WERI-Rb-1 (cell line): ENCODE measurements at regions not wholly inside any gene's neighbourhood (a gene's known extent, or its start where the extent isn't known, plus 50 kb on each side); places are given as distances from the start of the nearest gene placed in this dataset.

Source experiments
- DNase-seq: peaks from one replicate; pipeline ENCODE4 v3.0.0-alpha.2; 2020
- H3K27ac ChIP-seq: fragments of 250-450 bp; sonication (Bioruptor Pico); 2 replicates; pipeline ENCODE4 v1.5.1; 2020; ENCODE audit warnings: mild to moderate bottlenecking, moderate library complexity
- H3K27me3 ChIP-seq: fragments of 250-450 bp; sonication (Bioruptor Pico); 2 replicates; pipeline ENCODE4 v1.5.1; 2021; ENCODE audit warnings: mild to moderate bottlenecking, low read depth, moderate library complexity; ENCODE audit not compliant: insufficient read depth, severe bottlenecking
- H3K36me3 ChIP-seq: fragments of 250-450 bp; sonication (Bioruptor Pico); 2 replicates; pipeline ENCODE4 v1.5.1; 2020; ENCODE audit warnings: mild to moderate bottlenecking, moderate library complexity
- H3K4me3 ChIP-seq: 2 replicates; pipeline ENCODE4 v1.5.1; 2011; ENCODE audit warnings: low read depth, mild to moderate bottlenecking, control low read depth, low read length
- H3K9me3 ChIP-seq: fragments of 250-450 bp; sonication (Bioruptor Pico); 2 replicates; pipeline ENCODE4 v1.5.1; 2021; ENCODE audit warnings: mild to moderate bottlenecking, moderate library complexity; ENCODE audit not compliant: severe bottlenecking
- CTCF ChIP-seq: IDR thresholded peaks from 2 replicates; pipeline ENCODE4 v1.5.1; 2011; ENCODE audit warnings: low read depth, mild to moderate bottlenecking, control low read depth, inconsistent platforms, low read length

GRCh38 chr3:174769171-174769570 lies 90.0 kb upstream of the NAALADL2 start:
- H3K36me3 ChIP-seq = no peaks in the 10 kb centered on the region
- no peak overlapping the region for H3K4me3 ChIP-seq
- no peaks in the 10 kb centered on the region for H3K27me3 ChIP-seq
- no peak for DNase-seq
- H3K27ac ChIP-seq = no peak overlapping the region
- H3K9me3 ChIP-seq = no peaks in the 10 kb centered on the region
- no peak for TF ChIP-seq CTCF

- H3K27ac ChIP-seq = no peak overlapping the region
- no peaks in the 10 kb centered on the region for H3K27me3 ChIP-seq
- TF ChIP-seq CTCF = no peak
- H3K36me3 ChIP-seq = no peaks in the 10 kb centered on the region
- no peak overlapping the region for H3K4me3 ChIP-seq
- H3K9me3 ChIP-seq = no peaks in the 10 kb centered on the region
- no peak for DNase-seq
Observed at GRCh38 chr3:174775603-174776002, 83.5 kb upstream of the NAALADL2 start.

- Histone ChIP-seq H3K27me3 (no peaks in the 10 kb centered on the region), H3K27ac (no peak overlapping the region), H3K4me3 (no peak overlapping the region), H3K9me3 (no peaks in the 10 kb centered on the region), H3K36me3 (no peaks in the 10 kb centered on the region)
- no peak for DNase-seq
- TF ChIP-seq CTCF = no peak
Observed at GRCh38 chr3:174776123-174776522, 83.0 kb upstream of the NAALADL2 start.

- DNase-seq = no peak
- Histone ChIP-seq H3K27ac (no peak overlapping the region), H3K4me3 (no peak overlapping the region)
Observed at GRCh38 chr3:174776636-174777035, 82.5 kb upstream of the NAALADL2 start.

GRCh38 chr3:174777813-174778212 lies 81.3 kb upstream of the NAALADL2 start:
- no peak overlapping the region for H3K27ac ChIP-seq

More at GRCh38 chr3:174776636-174777035, 82.5 kb upstream of the NAALADL2 start:
- Histone ChIP-seq H3K36me3 (no peaks in the 10 kb centered on the region), H3K27me3 (no peaks in the 10 kb centered on the region), H3K9me3 (no peaks in the 10 kb centered on the region)
- TF ChIP-seq CTCF = no peak

More at GRCh38 chr3:174777813-174778212, 81.3 kb upstream of the NAALADL2 start:
- TF ChIP-seq CTCF = no peak
- Histone ChIP-seq H3K27me3 (no peaks in the 10 kb centered on the region), H3K36me3 (no peaks in the 10 kb centered on the region), H3K9me3 (no peaks in the 10 kb centered on the region), H3K4me3 (no peak overlapping the region)
- no peak for DNase-seq
